IMR-90 (cell line): ENCODE measurements at regions not wholly inside any gene's neighbourhood (a gene's known extent, or its start where the extent isn't known, plus 50 kb on each side); places are given as distances from the start of the nearest gene placed in this dataset.

ENCODE experiments used
- ATAC-seq: fragments of 200-7000 bp; cut with Tn5 transposase; 2 replicates; pipeline ENCODE4 v1.9.1; 2020; ENCODE audit warnings: low read depth, mild to moderate bottlenecking, moderate library complexity
- BruUV-seq: library from RNA; stranded (reverse); fragments of 400-500 nt; replicated peaks from 2 replicates; lab custom pipeline; 2021; lab: Mats Ljungman, UMichigan
- CTCF ChIA-PET: fragments of 300-600 bp; formaldehyde crosslinking; extraction: SDS; loops from one replicate; lab custom pipeline; 2021; ENCODE audit warnings: antibody characterized with exemption; lab: Yijun Ruan, JAX
- POLR2A ChIA-PET: fragments of 300-600 bp; sonication (Branson Sonifier 250); formaldehyde crosslinking; loops from one replicate; lab custom pipeline; 2022; ENCODE audit warnings: antibody characterized with exemption; ENCODE audit not compliant: unreplicated experiment; lab: Charles Lee
- DNase-seq: peaks from one replicate; pipeline ENCODE4 v3.0.0; 2013
- H2AFZ ChIP-seq: replicated peaks from 2 replicates; pipeline ENCODE3; 2013; ENCODE audit warnings: low read length, mild to moderate bottlenecking; ENCODE audit not compliant: poor library complexity
- H2AK5ac ChIP-seq: 2 replicates; pipeline ENCODE4 v1.6.1; 2013; ENCODE audit warnings: low read depth, low read length, inconsistent platforms
- H2AK9ac ChIP-seq: replicated peaks from 2 replicates; pipeline ENCODE3; 2013; ENCODE audit warnings: mild to moderate bottlenecking, low read depth, low read length, moderate library complexity; ENCODE audit not compliant: poor library complexity
- H2BK120ac ChIP-seq: 2 replicates; pipeline ENCODE4 v1.6.1; 2013; ENCODE audit warnings: low read depth, low read length, inconsistent platforms
- H2BK15ac ChIP-seq: 3 replicates; pipeline ENCODE4 v1.6.1; 2013; ENCODE audit warnings: low read depth, low read length, inconsistent platforms
- H2BK20ac ChIP-seq: 2 replicates; pipeline ENCODE4 v1.6.1; 2013; ENCODE audit warnings: low read depth, mild to moderate bottlenecking, inconsistent platforms, low read length, moderate library complexity
- H2BK5ac ChIP-seq: 2 replicates; pipeline ENCODE4 v1.6.1; 2013; ENCODE audit warnings: mild to moderate bottlenecking, low read depth, low read length, inconsistent platforms; ENCODE audit not compliant: poor library complexity, severe bottlenecking
- H3K14ac ChIP-seq: replicated peaks from 2 replicates; pipeline ENCODE4 v1.6.1; 2013; ENCODE audit warnings: low read depth, low read length, inconsistent platforms
- H3K18ac ChIP-seq: 2 replicates; pipeline ENCODE4 v1.6.1; 2013; ENCODE audit warnings: low read depth, low read length, control low read depth
- H3K23ac ChIP-seq: 2 replicates; pipeline ENCODE4 v1.6.1; 2013; ENCODE audit warnings: low read depth, low read length, inconsistent platforms
- H3K27ac ChIP-seq: 2 replicates; pipeline ENCODE4 v1.5.1; 2013; ENCODE audit warnings: mild to moderate bottlenecking, control low read depth, low read length; ENCODE audit not compliant: insufficient read depth
- H3K27me3 ChIP-seq: 2 replicates; pipeline ENCODE4 v1.6.1; 2013; ENCODE audit warnings: low read length; ENCODE audit not compliant: control insufficient read depth, insufficient read depth
- H3K36me3 ChIP-seq: 2 replicates; pipeline ENCODE4 v1.6.1; 2013; ENCODE audit warnings: low read length, mixed read lengths; ENCODE audit not compliant: control insufficient read depth, insufficient read depth
- H3K4ac ChIP-seq: 2 replicates; pipeline ENCODE4 v1.6.1; 2013; ENCODE audit warnings: low read depth, low read length, inconsistent platforms
- H3K4me1 ChIP-seq: 2 replicates; pipeline ENCODE4 v1.6.1; 2013; ENCODE audit warnings: low read length, mixed read lengths; ENCODE audit not compliant: control insufficient read depth, insufficient read depth
- H3K4me2 ChIP-seq: 2 replicates; pipeline ENCODE4 v1.6.1; 2013; ENCODE audit warnings: low read depth, mild to moderate bottlenecking, control low read depth, low read length, moderate library complexity
- H3K4me3 ChIP-seq: 2 replicates; pipeline ENCODE4 v1.5.1; 2013; ENCODE audit warnings: low read depth, mild to moderate bottlenecking, control low read depth, low read length, moderate library complexity; ENCODE audit not compliant: insufficient read depth
- H3K56ac ChIP-seq: 2 replicates; pipeline ENCODE4 v1.6.1; 2013; ENCODE audit warnings: low read length, inconsistent platforms; ENCODE audit not compliant: insufficient read depth; ENCODE audit errors: extremely low read depth
- H3K79me1 ChIP-seq, 2 experiments: 2 replicates each; pipeline ENCODE4 v1.6.1; 2013; ENCODE audit warnings: low read length in 2 of 2, inconsistent platforms in 1 of 2, low read depth in 1 of 2
- H3K9ac ChIP-seq: 2 replicates; pipeline ENCODE4 v1.6.1; 2013; ENCODE audit warnings: low read depth, low read length, control low read depth
- H3K9me1 ChIP-seq: 2 replicates; pipeline ENCODE4 v1.6.1; 2013; ENCODE audit warnings: low read length, inconsistent platforms; ENCODE audit not compliant: insufficient read depth
- H3K9me3 ChIP-seq: 2 replicates; pipeline ENCODE4 v1.6.1; 2013; ENCODE audit warnings: low read length; ENCODE audit not compliant: control insufficient read depth, insufficient read depth
- H4K20me1 ChIP-seq: 2 replicates; pipeline ENCODE4 v1.6.1; 2013; ENCODE audit warnings: low read length, inconsistent platforms; ENCODE audit not compliant: insufficient read depth
- H4K5ac ChIP-seq: 2 replicates; pipeline ENCODE4 v1.6.1; 2013; ENCODE audit warnings: mild to moderate bottlenecking, low read depth, low read length, control low read depth
- H4K8ac ChIP-seq, 2 experiments: 2 replicates each; pipeline ENCODE4 v1.6.1; 2013; ENCODE audit warnings: low read depth in 2 of 2, low read length in 2 of 2, control low read depth in 1 of 2, inconsistent platforms in 1 of 2
- H4K91ac ChIP-seq: 2 replicates; pipeline ENCODE4 v1.6.1; 2013; ENCODE audit warnings: low read depth, low read length, inconsistent platforms; ENCODE audit not compliant: insufficient read depth
- BHLHE40 ChIP-seq: fragments of 150-350 bp; IDR thresholded peaks from 2 replicates; pipeline ENCODE4 v1.6.1; 2016; ENCODE audit warnings: mild to moderate bottlenecking, low read depth, low read length
- CEBPB ChIP-seq: IDR thresholded peaks from 2 replicates; pipeline ENCODE4 v1.6.1; 2012; ENCODE audit warnings: low read depth, low read length, improper control_type of control experiment
- CHD1 ChIP-seq: IDR thresholded peaks from 2 replicates; pipeline ENCODE4 v1.6.1; 2012; ENCODE audit warnings: low read depth, low read length, improper control_type of control experiment
- FOS ChIP-seq: fragments of 150-350 bp; IDR thresholded peaks from 2 replicates; pipeline ENCODE4 v1.6.1; 2016; ENCODE audit warnings: low read depth, low read length
- MAFK ChIP-seq: IDR thresholded peaks from 2 replicates; pipeline ENCODE4 v1.6.1; 2012; ENCODE audit warnings: low read depth, low read length, improper control_type of control experiment
- MAZ ChIP-seq: IDR thresholded peaks from 2 replicates; pipeline ENCODE4 v1.6.1; 2012; ENCODE audit warnings: low read depth, mild to moderate bottlenecking, low read length, improper control_type of control experiment, moderate library complexity, borderline replicate concordance
- MXI1 ChIP-seq: IDR thresholded peaks from 2 replicates; pipeline ENCODE4 v1.6.1; 2012; ENCODE audit warnings: low read depth, mild to moderate bottlenecking, low read length, moderate library complexity, borderline replicate concordance
- NFE2L2 ChIP-seq: fragments of 150-350 bp; IDR thresholded peaks from 2 replicates; pipeline ENCODE4 v1.6.1; 2016; ENCODE audit warnings: low read depth, mild to moderate bottlenecking, low read length
- POLR2A ChIP-seq: IDR thresholded peaks from 2 replicates; pipeline ENCODE4 v1.6.1; 2012; ENCODE audit warnings: mild to moderate bottlenecking, low read depth, low read length
- RAD21 ChIP-seq: IDR thresholded peaks from 2 replicates; pipeline ENCODE4 v1.6.1; 2012; ENCODE audit warnings: low read length, improper control_type of control experiment
- RCOR1 ChIP-seq: IDR thresholded peaks from 2 replicates; pipeline ENCODE4 v1.6.1; 2012; ENCODE audit warnings: mild to moderate bottlenecking, low read length, improper control_type of control experiment; ENCODE audit not compliant: insufficient replicate concordance
- RFX5 ChIP-seq: IDR thresholded peaks from 2 replicates; pipeline ENCODE4 v1.8.0; 2012; ENCODE audit warnings: low read depth, mild to moderate bottlenecking, low read length, moderate library complexity
- SMC3 ChIP-seq: fragments of 150-350 bp; IDR thresholded peaks from 2 replicates; pipeline ENCODE4 v1.6.1; 2016; ENCODE audit warnings: low read depth, mild to moderate bottlenecking, antibody characterized with exemption, low read length, moderate library complexity
- WGBS, 2 experiments: methylation state at CpG; one replicate each; pipeline versions ENCODE4 v1.1.5 to v1.1.7; 2013; ENCODE audit warnings: missing lambda C conversion rate in 2 of 2; ENCODE audit not compliant: insufficient read length in 1 of 2; ENCODE audit errors: extremely low coverage in 2 of 2; 5-methylcytosine and 5-hydroxymethylcytosine counted together
- dilution Hi-C: fragments of 300-500 bp; cut with HindIII; formaldehyde crosslinking; loops from one replicate; pipeline ENCODE4 v1.14.3; 2018; ENCODE audit warnings: low sequenced_read_pairs; ENCODE audit not compliant: unreplicated experiment
- in situ Hi-C: fragments of 300-500 bp; cut with MboI; formaldehyde crosslinking; loops from 3 replicates; pipeline ENCODE4 v1.14.3; 2019; ENCODE audit warnings: low sequenced_read_pairs, inconsistent platforms, mixed read lengths
- intact Hi-C: fragments of 100-400 bp; cut with micrococcal nuclease; formaldehyde crosslinking; loops from 2 replicates; pipeline ENCODE4 v1.10.0; 2022
- TF ChIP-seq, protein P1 (sequence below): fragments of 150-350 bp; IDR thresholded peaks from 2 replicates; pipeline ENCODE4 v1.6.1; 2016; ENCODE audit warnings: low read depth, mild to moderate bottlenecking, low read length, moderate library complexity, borderline replicate concordance
- TF ChIP-seq, protein P2 (sequence below): conservative IDR thresholded peaks from 2 replicates; pipeline ENCODE4 v1.5.1; 2012; ENCODE audit warnings: mild to moderate bottlenecking, low read depth, low read length, improper control_type of control experiment
- TF ChIP-seq, protein P3 (sequence below): fragments of 150-350 bp; IDR thresholded peaks from 2 replicates; pipeline ENCODE4 v1.6.1; 2017; ENCODE audit warnings: mild to moderate bottlenecking, antibody characterized with exemption, low read length, low read depth

DNA sequence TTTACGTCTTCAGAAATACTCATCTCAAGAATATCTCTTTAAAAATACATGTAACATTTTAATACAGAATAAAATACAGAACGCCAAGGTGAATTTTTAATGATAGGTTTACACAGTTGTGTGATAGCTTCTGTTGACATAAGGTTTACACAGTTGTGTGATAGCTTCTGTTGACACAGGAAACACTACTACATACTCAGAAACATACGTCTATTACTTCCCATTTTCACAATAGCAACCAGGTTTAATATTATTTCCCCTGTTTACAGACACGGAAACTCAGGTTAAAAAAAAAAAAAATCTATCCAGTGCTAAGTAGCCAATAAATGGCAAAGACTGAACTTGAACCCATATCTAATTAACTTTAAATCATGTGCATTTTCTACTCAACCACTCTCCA, 571.2 kb downstream of the LIG4 start:
- Histone ChIP-seq H2AK5ac (no peak overlapping the region), H3K9ac (no peak overlapping the region), H4K20me1 (peaks cover 10% of the 10 kb centered on the region), H4K5ac (no peak overlapping the region), H2BK120ac (no peak overlapping the region), H3K4me2 (no peak overlapping the region), H3K9me1 (peaks cover 8% of the 10 kb centered on the region), H2AFZ (no peak overlapping the region), H3K9me3 (no peaks in the 10 kb centered on the region), H4K8ac (no peak overlapping the region), H3K56ac (no peak overlapping the region), H3K36me3 (no peaks in the 10 kb centered on the region), H2BK15ac (no peak overlapping the region), H3K4me3 (no peak overlapping the region), H3K23ac (no peak overlapping the region), H3K4me1 (peaks cover 5% of the 10 kb centered on the region), H3K79me1 (peaks cover 18 to 37% of the 10 kb centered on the region in 2 experiments), H3K27me3 (no peaks in the 10 kb centered on the region), H2BK20ac (no peak overlapping the region), H2BK5ac (no peak overlapping the region), H3K14ac (no peak overlapping the region), H3K4ac (no peak overlapping the region), H3K27ac (no peak overlapping the region), H3K18ac (no peak overlapping the region), H2AK9ac (no peak overlapping the region), H4K91ac (no peak overlapping the region)
- ATAC-seq (no peak), DNase-seq (no peak)
- intact Hi-C loops (loop anchor here (10.0 kb wide), 2 partner anchors 59 to 89 kb away; no protein-coding TSS in a partner anchor), in situ Hi-C loops (no loop called here), dilution Hi-C loops (no loop called here)
- no peak for TF ChIP-seq NFE2L2
- TF ChIP-seq, protein P1, sequence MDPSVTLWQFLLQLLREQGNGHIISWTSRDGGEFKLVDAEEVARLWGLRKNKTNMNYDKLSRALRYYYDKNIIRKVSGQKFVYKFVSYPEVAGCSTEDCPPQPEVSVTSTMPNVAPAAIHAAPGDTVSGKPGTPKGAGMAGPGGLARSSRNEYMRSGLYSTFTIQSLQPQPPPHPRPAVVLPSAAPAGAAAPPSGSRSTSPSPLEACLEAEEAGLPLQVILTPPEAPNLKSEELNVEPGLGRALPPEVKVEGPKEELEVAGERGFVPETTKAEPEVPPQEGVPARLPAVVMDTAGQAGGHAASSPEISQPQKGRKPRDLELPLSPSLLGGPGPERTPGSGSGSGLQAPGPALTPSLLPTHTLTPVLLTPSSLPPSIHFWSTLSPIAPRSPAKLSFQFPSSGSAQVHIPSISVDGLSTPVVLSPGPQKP: no peak
- TF ChIP-seq MXI1: no peak
- TF ChIP-seq, protein P2, sequence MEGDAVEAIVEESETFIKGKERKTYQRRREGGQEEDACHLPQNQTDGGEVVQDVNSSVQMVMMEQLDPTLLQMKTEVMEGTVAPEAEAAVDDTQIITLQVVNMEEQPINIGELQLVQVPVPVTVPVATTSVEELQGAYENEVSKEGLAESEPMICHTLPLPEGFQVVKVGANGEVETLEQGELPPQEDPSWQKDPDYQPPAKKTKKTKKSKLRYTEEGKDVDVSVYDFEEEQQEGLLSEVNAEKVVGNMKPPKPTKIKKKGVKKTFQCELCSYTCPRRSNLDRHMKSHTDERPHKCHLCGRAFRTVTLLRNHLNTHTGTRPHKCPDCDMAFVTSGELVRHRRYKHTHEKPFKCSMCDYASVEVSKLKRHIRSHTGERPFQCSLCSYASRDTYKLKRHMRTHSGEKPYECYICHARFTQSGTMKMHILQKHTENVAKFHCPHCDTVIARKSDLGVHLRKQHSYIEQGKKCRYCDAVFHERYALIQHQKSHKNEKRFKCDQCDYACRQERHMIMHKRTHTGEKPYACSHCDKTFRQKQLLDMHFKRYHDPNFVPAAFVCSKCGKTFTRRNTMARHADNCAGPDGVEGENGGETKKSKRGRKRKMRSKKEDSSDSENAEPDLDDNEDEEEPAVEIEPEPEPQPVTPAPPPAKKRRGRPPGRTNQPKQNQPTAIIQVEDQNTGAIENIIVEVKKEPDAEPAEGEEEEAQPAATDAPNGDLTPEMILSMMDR: no peak
- TF ChIP-seq RCOR1: no peak
- TF ChIP-seq BHLHE40: no peak
- no peak for TF ChIP-seq POLR2A
- TF ChIP-seq CHD1: no peak
- TF ChIP-seq CEBPB: no peak
- TF ChIP-seq FOS: no peak
- no peak for TF ChIP-seq RFX5
- no peak for TF ChIP-seq SMC3
- TF ChIP-seq RAD21: no peak
- no peak for TF ChIP-seq MAZ
- TF ChIP-seq, protein P3, sequence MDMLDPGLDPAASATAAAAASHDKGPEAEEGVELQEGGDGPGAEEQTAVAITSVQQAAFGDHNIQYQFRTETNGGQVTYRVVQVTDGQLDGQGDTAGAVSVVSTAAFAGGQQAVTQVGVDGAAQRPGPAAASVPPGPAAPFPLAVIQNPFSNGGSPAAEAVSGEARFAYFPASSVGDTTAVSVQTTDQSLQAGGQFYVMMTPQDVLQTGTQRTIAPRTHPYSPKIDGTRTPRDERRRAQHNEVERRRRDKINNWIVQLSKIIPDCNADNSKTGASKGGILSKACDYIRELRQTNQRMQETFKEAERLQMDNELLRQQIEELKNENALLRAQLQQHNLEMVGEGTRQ: no peak
- TF ChIP-seq MAFK: no peak
- ChIA-PET CTCF (no interaction called here), POLR2A (no interaction called here)
- no TSS peak for BruUV-seq
- WGBS, 2 experiments: no CpG with 5 or more reads among the region's 4 CpGs
